ENCODE measurements at regions not wholly inside any gene's neighbourhood (a gene's known extent, or its start where the extent isn't known, plus 50 kb on each side); places are given as distances from the start of the nearest gene placed in this dataset.

GRCh38 chr6:21468461-21468860, 125.1 kb upstream of the SOX4 start:
- no peak for DNase-seq (ENCODE audit: low spot score)

- DNase-seq (ENCODE audit: low spot score) = no peak
Measured at GRCh38 chr6:21469213-21469612, 124.3 kb upstream of the SOX4 start.

DNA sequence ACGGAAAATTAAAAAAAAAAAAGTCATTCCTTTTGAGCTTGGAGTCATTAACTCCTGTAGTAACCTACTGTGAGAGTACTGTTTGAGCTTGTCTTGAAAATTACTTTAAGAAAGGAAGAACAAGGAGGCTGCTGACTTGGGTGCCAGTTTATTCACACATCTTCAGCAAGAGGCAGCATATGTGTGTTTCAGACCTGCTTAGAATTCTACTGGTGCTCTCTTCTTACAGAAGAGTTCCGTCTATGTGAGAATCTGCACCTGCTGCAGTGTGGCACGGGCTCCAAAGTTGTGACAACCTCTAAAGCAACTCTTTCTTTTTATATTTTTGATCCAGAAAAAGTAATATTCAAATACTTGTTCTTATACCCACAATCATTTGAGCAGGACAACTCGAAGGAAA, 117.4 kb upstream of the SOX4 start:
- DNase-seq (ENCODE audit: low spot score) = no peak

- DNase-seq (ENCODE audit: low spot score) = no peak
Measured at GRCh38 chr6:21478411-21478810, 115.1 kb upstream of the SOX4 start.

DNA sequence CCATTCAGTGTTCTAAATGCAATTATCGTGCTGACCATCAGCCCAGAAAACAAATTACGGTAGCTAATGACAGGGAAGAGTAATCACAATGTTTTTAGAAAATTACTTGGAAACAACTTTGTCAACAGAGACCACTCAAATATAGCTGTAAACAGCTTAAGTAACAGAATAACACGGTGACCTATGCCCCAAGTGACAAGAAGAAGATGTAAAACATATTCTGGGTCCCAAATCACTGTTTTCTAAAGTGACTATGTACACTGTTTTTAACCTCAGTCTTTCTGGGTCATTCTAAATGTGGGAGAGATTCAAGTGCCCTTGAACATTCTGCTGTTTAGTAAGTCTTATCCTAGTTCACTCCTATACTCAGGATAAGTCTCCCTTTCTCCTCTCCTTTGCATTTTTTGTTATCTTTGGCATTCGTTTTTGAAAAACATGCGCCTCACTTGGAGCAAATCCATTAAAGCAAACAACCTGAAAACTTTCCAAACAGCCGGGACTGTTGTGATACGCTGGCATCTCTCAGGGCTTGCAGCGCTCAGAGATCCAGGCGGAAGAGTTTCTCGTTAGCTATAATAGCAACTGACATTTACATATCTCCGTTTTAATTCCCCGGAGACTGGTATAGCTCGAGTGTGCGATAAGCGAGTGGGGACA, 114.5 kb upstream of the SOX4 start:
- DNase-seq (ENCODE audit: low spot score) = no peak

DNA sequence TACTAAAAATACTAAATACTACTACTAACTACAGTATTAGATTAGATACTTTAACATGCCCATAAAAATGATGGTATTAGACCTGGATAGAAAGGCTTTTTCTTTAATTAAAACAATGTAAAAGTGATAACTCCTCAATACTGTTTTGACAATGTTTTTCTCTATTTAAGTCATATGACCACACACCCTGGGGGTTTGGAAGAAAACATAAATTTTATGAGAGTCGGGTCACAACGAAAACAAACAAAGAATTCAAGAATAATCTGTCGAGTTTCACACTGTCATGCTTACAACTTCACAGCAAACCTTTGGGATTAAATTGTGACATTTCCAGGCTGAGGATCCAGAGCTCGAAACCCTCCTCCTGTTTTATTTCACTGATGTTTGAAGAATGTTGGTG, 107.4 kb upstream of the SOX4 start:
- DNase-seq (ENCODE audit: low spot score) = no peak

DNA sequence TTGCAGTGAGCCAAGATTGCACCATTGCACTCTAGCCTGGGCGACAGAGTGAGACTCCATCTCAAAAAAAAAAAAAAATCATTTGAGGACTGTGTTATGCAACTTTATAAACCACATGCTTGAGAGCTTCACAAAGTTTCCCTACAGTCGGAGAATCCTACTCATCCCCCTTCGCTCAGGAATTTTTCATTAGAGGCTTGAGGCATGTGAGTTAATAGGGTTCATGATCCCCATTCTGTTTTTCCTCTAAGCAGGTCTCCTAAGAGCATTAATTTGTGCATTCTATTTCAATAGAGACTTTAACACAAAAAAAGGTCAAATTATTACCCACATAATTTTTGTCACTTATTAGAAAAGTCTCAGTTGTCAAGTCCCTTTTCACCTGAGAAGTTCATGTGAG, 103.7 kb upstream of the SOX4 start:
- no peak for DNase-seq (ENCODE audit: low spot score)

GRCh38 chr6:21491955-21492354, 101.6 kb upstream of the SOX4 start:
- DNase-seq (ENCODE audit: low spot score) = no peak

- DNase-seq (ENCODE audit: low spot score) = no peak
Measured at GRCh38 chr6:21494505-21494904, 99.0 kb upstream of the SOX4 start.

- no peak for DNase-seq (ENCODE audit: low spot score)
Measured at GRCh38 chr6:21496196-21496595, 97.4 kb upstream of the SOX4 start.

DNA sequence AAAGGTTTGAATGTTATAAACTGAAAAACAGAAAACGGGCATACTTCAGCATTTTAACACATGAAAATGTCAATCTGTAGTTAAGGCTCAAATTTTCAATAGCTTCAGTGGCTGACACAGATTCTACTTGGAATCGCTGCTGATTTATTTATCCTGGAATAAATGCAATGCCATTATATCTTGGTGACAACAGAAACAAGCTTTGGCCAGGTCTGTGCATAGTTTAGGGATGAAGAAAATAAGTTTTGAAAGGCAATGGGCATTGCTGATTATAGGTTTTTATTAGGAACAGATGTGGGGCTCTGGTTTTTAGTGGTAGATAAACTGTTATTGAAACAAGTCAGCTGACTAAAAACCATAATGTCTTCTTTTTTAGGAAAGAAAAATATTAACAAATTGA, 96.8 kb upstream of the SOX4 start:
- no peak for DNase-seq (ENCODE audit: low spot score)

DNA sequence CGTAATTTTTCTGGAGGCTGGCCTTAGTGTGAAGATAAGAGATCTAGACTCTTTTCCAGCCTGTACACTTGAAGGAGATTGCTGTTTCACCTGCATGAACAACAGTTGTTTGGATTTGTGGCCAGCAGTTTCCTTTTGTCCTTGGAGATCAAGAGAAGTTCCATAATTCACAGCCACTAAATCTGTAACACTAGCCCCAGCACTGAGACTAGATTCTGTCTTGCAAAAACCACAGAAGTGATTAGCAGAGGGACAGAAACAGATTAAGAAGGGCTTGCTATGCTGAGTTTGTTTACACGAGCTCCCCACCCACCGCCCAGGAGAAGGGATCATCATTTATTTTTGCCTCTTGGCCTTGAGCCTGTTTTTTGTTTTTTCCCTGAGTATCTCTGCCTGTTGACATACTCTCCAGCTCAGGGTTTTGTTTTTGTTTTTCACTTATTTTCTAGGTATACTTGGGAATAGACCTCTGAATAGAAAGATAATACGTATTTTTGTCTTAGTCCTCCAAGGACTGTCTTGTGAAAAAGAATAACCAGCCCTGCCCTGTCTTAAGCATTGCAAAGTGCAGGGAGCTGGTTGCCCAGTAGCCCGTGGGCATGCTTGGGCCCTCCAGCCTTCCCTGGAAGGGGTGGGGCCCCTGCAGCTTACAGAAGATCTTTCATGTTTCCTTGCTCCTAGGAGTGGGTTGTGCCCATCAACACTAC, 93.1 kb upstream of the SOX4 start:
- DNase-seq (ENCODE audit: low spot score) = no peak

DNA sequence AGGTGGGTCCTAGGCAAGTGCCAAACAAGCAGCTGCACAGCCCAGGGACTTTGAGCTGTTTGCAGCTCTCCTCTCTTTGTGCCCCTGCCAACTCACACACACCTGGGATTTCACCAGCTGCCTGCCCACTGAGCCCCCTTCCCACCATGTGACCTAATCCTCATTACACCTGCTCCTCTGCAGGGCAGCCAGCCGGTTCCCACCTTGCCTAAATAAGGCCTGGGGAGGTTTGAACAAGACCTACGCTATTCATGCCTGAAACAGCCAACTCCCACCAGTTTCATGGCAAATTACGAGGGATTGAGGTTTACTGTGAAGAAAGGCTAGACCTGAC, 92.6 kb upstream of the SOX4 start:
- no peak for DNase-seq (ENCODE audit: low spot score)

- DNase-seq (ENCODE audit: low spot score) = no peak
Measured at GRCh38 chr6:21501815-21502214, 91.7 kb upstream of the SOX4 start.

DNA sequence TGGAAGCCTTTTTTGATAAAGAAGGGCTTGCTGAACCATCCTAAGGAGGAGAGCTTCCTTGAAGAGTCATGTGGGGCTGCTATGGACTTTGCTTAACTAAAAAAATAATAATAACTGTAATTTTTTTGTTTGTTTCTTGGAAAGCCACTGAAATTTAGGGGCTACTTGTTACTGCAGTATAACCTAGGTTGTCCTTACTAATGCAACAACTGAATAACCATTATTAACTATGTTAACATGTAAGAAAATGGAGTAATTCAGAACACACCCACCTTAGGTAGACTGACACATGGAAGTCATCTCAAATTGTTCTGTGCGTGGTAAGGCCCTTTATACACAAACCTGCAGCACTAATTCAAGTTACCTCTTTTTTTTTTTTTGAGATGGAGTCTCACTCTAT, 90.9 kb upstream of the SOX4 start:
- no peak for DNase-seq (ENCODE audit: low spot score)

DNA sequence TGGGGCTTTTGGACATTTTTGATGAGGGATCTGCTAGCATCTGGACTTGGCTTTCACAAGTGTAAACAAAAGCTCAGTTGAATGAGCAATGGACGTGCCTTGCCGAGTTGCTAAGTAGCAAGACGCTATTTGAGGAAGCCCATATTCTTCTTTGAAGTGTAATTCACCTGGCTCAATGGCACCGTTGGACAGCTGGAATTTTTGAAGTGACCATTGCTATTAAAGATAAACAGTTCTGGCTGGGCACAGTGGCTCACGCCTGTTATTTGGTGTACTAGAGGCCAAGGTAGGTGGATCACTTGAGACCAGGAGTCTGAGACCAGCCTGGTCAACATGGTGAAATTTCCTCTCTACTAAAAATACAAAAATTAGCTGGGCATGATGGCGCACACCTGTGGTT, 88.8 kb upstream of the SOX4 start:
- DNase-seq (ENCODE audit: low spot score) = no peak

DNA sequence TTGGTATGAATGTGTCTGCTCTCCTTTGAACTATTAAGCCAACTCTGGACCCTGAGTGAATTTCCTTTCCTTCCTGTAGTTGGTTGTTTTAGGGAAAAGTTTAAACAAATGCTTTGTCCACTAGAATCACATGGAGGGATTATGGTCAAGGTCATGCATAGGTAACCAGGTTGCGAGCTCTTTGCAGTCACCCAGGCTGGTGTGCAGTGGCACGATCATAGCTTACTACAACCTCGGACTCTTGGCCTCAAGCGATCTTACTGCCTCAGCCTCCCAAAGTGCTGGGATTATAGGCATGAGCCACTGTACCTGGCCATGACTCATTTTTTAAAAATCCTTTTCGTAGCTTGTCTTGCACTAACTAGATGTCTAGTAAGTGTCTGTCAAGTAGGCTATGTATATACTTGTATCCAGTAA, 88.0 kb upstream of the SOX4 start:
- no peak for DNase-seq (ENCODE audit: low spot score)

DNA sequence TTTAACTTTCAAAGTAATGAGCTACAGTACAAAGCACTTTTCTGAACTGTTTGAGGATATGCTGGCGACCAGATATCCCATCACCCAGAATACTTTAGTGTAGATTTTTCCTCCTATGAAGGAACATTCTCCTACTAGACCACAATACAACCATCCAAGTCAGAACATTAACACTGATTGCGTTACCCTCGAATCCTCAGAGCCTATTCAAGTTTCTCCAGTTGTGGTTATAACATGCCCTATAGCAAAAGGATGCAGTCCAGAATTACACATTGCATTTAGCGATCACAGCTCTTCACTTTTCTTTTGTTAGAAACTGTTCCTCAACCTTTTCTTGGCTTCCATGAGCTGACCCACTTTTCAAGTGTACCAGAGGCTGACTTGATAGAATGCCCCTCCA, 87.4 kb upstream of the SOX4 start:
- DNase-seq (ENCODE audit: low spot score) = no peak

DNA sequence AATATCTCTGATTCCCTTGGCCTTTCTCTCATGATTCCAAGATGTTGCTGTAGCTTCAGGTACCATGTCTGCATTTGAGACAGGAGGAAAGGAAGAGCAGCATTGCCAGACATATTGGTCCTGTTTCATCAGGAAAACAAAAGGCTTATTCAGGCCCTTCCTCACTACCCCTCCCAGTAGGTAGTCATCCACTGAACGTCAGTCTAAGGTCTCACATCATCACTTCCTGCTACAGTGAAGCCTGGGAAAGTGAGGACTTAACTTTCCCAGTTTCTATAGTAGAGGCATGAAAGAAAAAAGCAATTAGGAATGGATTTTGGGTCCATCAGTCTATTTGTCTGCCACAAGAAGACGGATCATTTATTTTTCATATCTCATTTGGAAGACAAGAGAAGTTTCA, 85.7 kb upstream of the SOX4 start:
- no peak for DNase-seq (ENCODE audit: low spot score)

DNA sequence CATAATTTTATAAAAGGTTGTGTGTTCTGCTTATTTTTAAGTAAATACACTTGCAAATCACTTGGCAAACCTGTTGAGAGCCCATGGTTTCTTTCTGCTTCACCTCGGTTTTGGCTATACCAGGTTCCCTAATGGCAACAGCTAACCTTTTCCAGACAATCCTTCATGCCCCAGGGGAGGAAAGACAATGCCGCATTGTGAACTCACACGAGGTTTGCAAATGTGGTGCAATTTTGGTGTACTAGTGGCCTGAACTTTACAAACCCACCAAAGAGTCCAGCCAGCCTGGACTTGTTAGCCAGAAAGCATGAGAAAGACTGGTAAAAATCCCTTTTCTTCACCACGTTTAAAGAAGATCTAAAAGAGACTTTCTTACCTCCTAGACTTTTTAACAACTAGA, 84.8 kb upstream of the SOX4 start:
- no peak for DNase-seq (ENCODE audit: low spot score)

- DNase-seq (ENCODE audit: low spot score) = no peak
Measured at GRCh38 chr6:21511891-21512550, 81.5 kb upstream of the SOX4 start.

GRCh38 chr6:21514288-21514687, 79.3 kb upstream of the SOX4 start:
- no peak for DNase-seq (ENCODE audit: low spot score)

DNA sequence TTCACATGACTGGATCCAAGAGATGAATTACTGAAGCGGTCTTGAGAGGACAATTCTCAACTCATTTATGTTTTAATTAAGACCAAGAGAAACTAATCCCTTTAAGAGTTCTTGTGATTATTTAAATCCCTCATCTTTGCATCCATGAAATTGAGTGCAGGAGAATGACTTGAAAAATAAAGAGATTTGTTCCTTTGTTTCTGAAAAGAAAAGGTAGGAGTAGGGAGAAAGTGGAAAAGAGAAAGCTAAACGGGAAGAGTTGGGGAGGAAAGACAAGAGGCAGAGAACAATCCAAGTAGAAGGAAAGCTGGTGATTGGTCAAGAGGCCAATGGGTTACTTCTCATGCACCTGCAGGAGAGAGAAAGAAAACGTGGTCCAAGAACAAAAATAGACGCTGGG, 75.2 kb upstream of the SOX4 start:
- no peak for DNase-seq (ENCODE audit: low spot score)

DNA sequence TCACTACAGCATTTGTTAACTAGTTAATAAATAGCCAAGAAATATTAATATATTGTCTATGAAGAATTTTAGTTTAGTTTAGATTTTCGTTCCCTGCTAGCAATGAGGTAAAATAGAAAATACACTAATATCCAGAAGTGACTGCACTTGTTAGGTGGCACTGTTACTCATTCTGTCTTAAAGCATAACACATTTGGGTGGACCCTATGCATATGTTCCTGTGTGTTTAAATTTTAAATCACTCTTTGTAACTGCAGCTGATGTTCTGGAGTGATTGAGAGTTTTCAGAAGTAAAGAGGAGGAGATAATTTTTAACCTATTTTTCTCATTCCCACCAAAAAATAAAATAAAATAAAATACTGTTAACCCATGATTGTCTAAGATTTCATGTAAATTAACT, 73.9 kb upstream of the SOX4 start:
- no peak for DNase-seq (ENCODE audit: low spot score)

Data from mucosa of gallbladder (tissue), 1 donor.